H1 (cell line): ENCODE measurements at regions not wholly inside any gene's neighbourhood (a gene's known extent, or its start where the extent isn't known, plus 50 kb on each side); places are given as distances from the start of the nearest gene placed in this dataset.

Source experiments
- CTCF ChIA-PET: fragments of 300-600 bp; sonication (Branson Sonifier 250); formaldehyde crosslinking; loops from one replicate; lab custom pipeline; 2021; ENCODE audit not compliant: partially characterized antibody; lab: Charles Lee
- POLR2A ChIA-PET: fragments of 300-600 bp; sonication (Branson Sonifier 250); formaldehyde crosslinking; loops from one replicate; lab custom pipeline; 2021; ENCODE audit warnings: inconsistent platforms; ENCODE audit not compliant: partially characterized antibody; lab: Charles Lee
- DNase-seq, 2 experiments: peaks; one replicate each; pipeline versions ENCODE4 v3.0.0 to v3.0.0-alpha.2; 2010 to 2022; ENCODE audit warnings: low spot score in 2 of 2, low read depth in 1 of 2, mixed read lengths in 1 of 2
- FAIRE-seq: peaks from 2 replicates; lab custom pipeline; 2011; peaks lifted over from hg19 to GRCh38; lab: Jason Lieb, UNC
- H2AFZ ChIP-seq: 2 replicates; pipeline ENCODE4 v1.8.1; 2012; ENCODE audit warnings: low read length, inconsistent platforms
- H2AK5ac ChIP-seq: 2 replicates; pipeline ENCODE4 v1.6.1; 2013; ENCODE audit warnings: low read depth, low read length
- H2BK120ac ChIP-seq: replicated peaks from 2 replicates; pipeline ENCODE3; 2013; ENCODE audit warnings: low read depth, low read length, inconsistent platforms
- H2BK12ac ChIP-seq: 2 replicates; pipeline ENCODE4 v1.6.1; 2013; ENCODE audit warnings: low read depth, low read length
- H2BK15ac ChIP-seq: 2 replicates; pipeline ENCODE4 v1.6.1; 2013; ENCODE audit warnings: low read length
- H2BK20ac ChIP-seq: 2 replicates; pipeline ENCODE4 v1.6.1; 2013; ENCODE audit warnings: low read length
- H2BK5ac ChIP-seq: 2 replicates; pipeline ENCODE4 v1.6.1; 2013; ENCODE audit warnings: low read depth, low read length
- H3K14ac ChIP-seq: 2 replicates; pipeline ENCODE4 v1.6.1; 2013; ENCODE audit warnings: inconsistent platforms; ENCODE audit not compliant: insufficient read length
- H3K18ac ChIP-seq: 2 replicates; pipeline ENCODE4 v1.6.1; 2013; ENCODE audit warnings: low read length; ENCODE audit errors: extremely low read depth
- H3K23ac ChIP-seq: 2 replicates; pipeline ENCODE4 v1.6.1; 2013; ENCODE audit warnings: inconsistent platforms; ENCODE audit not compliant: insufficient read length
- H3K23me2 ChIP-seq: 2 replicates; pipeline ENCODE4 v1.6.1; 2013; ENCODE audit warnings: low read depth, low read length
- H3K27ac ChIP-seq: 2 replicates; pipeline ENCODE4 v1.6.1; 2011; ENCODE audit warnings: low read depth, low read length, inconsistent platforms
- H3K27me3 ChIP-seq, 4 experiments: replicated peaks in 1 of 4; 1 replicate in 1 of 4; 2 replicates in 3 of 4; pipeline versions ENCODE4 v1.6.1 to v1.8.1; 2011 to 2013; ENCODE audit warnings: low read length in 3 of 4, mild to moderate bottlenecking in 3 of 4, inconsistent platforms in 2 of 4, mixed read lengths in 2 of 4, moderate library complexity in 1 of 4; ENCODE audit not compliant: control insufficient read depth in 3 of 4, insufficient read depth in 3 of 4; ENCODE audit errors: extremely low read depth in 1 of 4
- H3K36me3 ChIP-seq, 4 experiments: 2 replicates each; pipeline versions ENCODE4 v1.6.1 to v1.8.1; 2011 to 2013; ENCODE audit warnings: mild to moderate bottlenecking in 4 of 4, low read length in 3 of 4, moderate library complexity in 2 of 4, control low read depth in 1 of 4, inconsistent platforms in 1 of 4; ENCODE audit not compliant: insufficient read depth in 4 of 4, control insufficient read depth in 2 of 4
- H3K4ac ChIP-seq: replicated peaks from 2 replicates; pipeline ENCODE3; 2013; ENCODE audit warnings: low read length, low read depth, mixed read lengths, inconsistent platforms; ENCODE audit not compliant: insufficient read length
- H3K4me1 ChIP-seq, 4 experiments: replicated peaks in 1 of 4; 1 replicate in 1 of 4; 2 replicates in 3 of 4; pipeline versions ENCODE4 v1.6.1 to v1.8.1; 2011 to 2013; ENCODE audit warnings: low read length in 3 of 4, inconsistent platforms in 2 of 4, mixed read lengths in 1 of 4; ENCODE audit not compliant: insufficient read depth in 4 of 4, control insufficient read depth in 3 of 4
- H3K4me2 ChIP-seq, 2 experiments: 2 replicates each; pipeline versions ENCODE4 v1.6.1 to v1.8.1; 2011 to 2013; ENCODE audit warnings: low read depth in 2 of 2, low read length in 2 of 2, control low read depth in 1 of 2, inconsistent platforms in 1 of 2, mild to moderate bottlenecking in 1 of 2; ENCODE audit not compliant: insufficient read depth in 1 of 2
- H3K4me3 ChIP-seq, 4 experiments: fragments of 200-600, 300-600 bp in 1 of 4; sonication (generic), shearing (Covaris generic), sonication (Bioruptor Twin) in 1 of 4; 2 replicates each; pipeline versions ENCODE4 v1.5.1 to v1.8.1; 2011 to 2016; ENCODE audit warnings: low read length in 4 of 4, low read depth in 3 of 4, control low read depth in 2 of 4, inconsistent platforms in 2 of 4, mild to moderate bottlenecking in 2 of 4, mixed read lengths in 1 of 4, moderate library complexity in 1 of 4; ENCODE audit not compliant: insufficient read depth in 2 of 4; ENCODE audit errors: extremely low read depth in 1 of 4
- H3K56ac ChIP-seq: replicated peaks from 2 replicates; pipeline ENCODE3; 2013; ENCODE audit warnings: low read depth, mild to moderate bottlenecking, mixed read lengths, low read length, inconsistent platforms; ENCODE audit not compliant: insufficient read length
- H3K79me1 ChIP-seq: 2 replicates; pipeline ENCODE4 v1.6.1; 2013; ENCODE audit warnings: low read depth, low read length, control low read depth
- H3K79me2 ChIP-seq, 2 experiments: 2 replicates each; pipeline versions ENCODE4 v1.6.1 to v1.8.1; 2012 to 2013; ENCODE audit warnings: low read length in 2 of 2, mild to moderate bottlenecking in 2 of 2, inconsistent platforms in 1 of 2; ENCODE audit not compliant: insufficient read depth in 2 of 2, control insufficient read depth in 1 of 2
- H3K9ac ChIP-seq, 4 experiments: replicated peaks in 1 of 4; 1 replicate in 1 of 4; 2 replicates in 3 of 4; pipeline versions ENCODE4 v1.6.1 to v1.8.1; 2011 to 2013; ENCODE audit warnings: low read depth in 3 of 4, low read length in 3 of 4, control low read depth in 2 of 4, mild to moderate bottlenecking in 2 of 4, moderate library complexity in 2 of 4, inconsistent platforms in 1 of 4; ENCODE audit errors: extremely low read depth in 1 of 4
- H3K9me3 ChIP-seq, 2 experiments: 2 replicates each; pipeline versions ENCODE4 v1.6.1 to v1.8.1; 2012 to 2013; ENCODE audit warnings: mild to moderate bottlenecking in 2 of 2, moderate library complexity in 2 of 2, control low read depth in 1 of 2, inconsistent platforms in 1 of 2, low read depth in 1 of 2, low read length in 1 of 2, mixed read lengths in 1 of 2; ENCODE audit not compliant: insufficient read depth in 2 of 2
- H4K20me1 ChIP-seq, 2 experiments: replicated peaks in 1 of 2; 2 replicates each; pipeline versions ENCODE3 to v1.8.1; 2011 to 2013; ENCODE audit warnings: inconsistent platforms in 2 of 2, low read length in 2 of 2, mild to moderate bottlenecking in 1 of 2; ENCODE audit not compliant: insufficient read depth in 2 of 2, control insufficient read depth in 1 of 2
- H4K5ac ChIP-seq: 2 replicates; pipeline ENCODE4 v1.6.1; 2013; ENCODE audit warnings: low read length, low read depth, mixed read lengths, inconsistent platforms; ENCODE audit not compliant: insufficient read length
- H4K8ac ChIP-seq: 2 replicates; pipeline ENCODE4 v1.8.0; 2013; ENCODE audit warnings: mild to moderate bottlenecking, moderate library complexity, low read length, inconsistent platforms; ENCODE audit not compliant: insufficient read depth; ENCODE audit errors: extremely low read depth
- H4K91ac ChIP-seq: replicated peaks from 2 replicates; pipeline ENCODE3; 2013; ENCODE audit warnings: low read length, mixed read lengths, inconsistent platforms; ENCODE audit not compliant: insufficient read length
- ATF3 ChIP-seq: IDR thresholded peaks from 2 replicates; pipeline ENCODE4 v1.6.1; 2011; ENCODE audit warnings: low read depth, mild to moderate bottlenecking, low read length; ENCODE audit not compliant: insufficient read depth
- CHD1 ChIP-seq: IDR thresholded peaks from 2 replicates; pipeline ENCODE4 v1.6.1; 2012; ENCODE audit warnings: low read depth, low read length, improper control_type of control experiment
- HDAC6 ChIP-seq: IDR thresholded peaks from one replicate; pipeline ENCODE4 v1.7.1; 2012; ENCODE audit warnings: low read depth, mild to moderate bottlenecking, inconsistent platforms, low read length, moderate library complexity
- MAFK ChIP-seq: IDR thresholded peaks from 2 replicates; pipeline ENCODE4 v1.6.1; 2012; ENCODE audit warnings: low read depth, mild to moderate bottlenecking, improper control_type of control experiment, low read length
- NRF1 ChIP-seq: IDR thresholded peaks from 2 replicates; pipeline ENCODE4 v1.6.1; 2011; ENCODE audit warnings: mild to moderate bottlenecking, low read depth, low read length, improper control_type of control experiment
- PHF8 ChIP-seq: fragments of 200-600 bp; sonication (generic); conservative IDR thresholded peaks from 2 replicates; pipeline ENCODE4 v1.7.1; 2012; ENCODE audit warnings: low read depth, mild to moderate bottlenecking, inconsistent platforms, low read length, moderate library complexity
- RAD21 ChIP-seq, 2 experiments: IDR thresholded peaks in 1 of 2; conservative IDR thresholded peaks in 1 of 2; 2 replicates each; pipeline ENCODE4 v1.6.1; 2011; ENCODE audit warnings: low read depth in 2 of 2, low read length in 2 of 2, improper control_type of control experiment in 1 of 2, inconsistent platforms in 1 of 2, mild to moderate bottlenecking in 1 of 2, moderate library complexity in 1 of 2
- RBBP5 ChIP-seq: IDR thresholded peaks from 2 replicates; pipeline ENCODE4 v1.7.1; 2012; ENCODE audit warnings: low read depth, mild to moderate bottlenecking, inconsistent platforms, low read length, moderate library complexity, borderline replicate concordance
- SP1 ChIP-seq: IDR thresholded peaks from 2 replicates; pipeline ENCODE4 v1.6.1; 2011; ENCODE audit warnings: low read depth, low read length
- SUZ12 ChIP-seq: fragments of 200-600 bp; sonication (generic); IDR thresholded peaks from 2 replicates; pipeline ENCODE4 v1.6.1; 2012; ENCODE audit warnings: mild to moderate bottlenecking, inconsistent platforms, low read length, moderate library complexity, mixed read lengths
- TBP ChIP-seq: IDR thresholded peaks from 2 replicates; pipeline ENCODE4 v1.6.1; 2011; ENCODE audit warnings: low read depth, low read length, improper control_type of control experiment
- YY1 ChIP-seq: IDR thresholded peaks from 2 replicates; pipeline ENCODE4 v1.6.1; 2011; ENCODE audit warnings: low read depth, mild to moderate bottlenecking, low read length
- WGBS, 2 experiments: shearing (Covaris generic) in 1 of 2; methylation state at CpG; one replicate each; pipeline versions ENCODE4 v1.1.6 to v1.1.7; 2013 to 2015; ENCODE audit warnings: low lambda C conversion rate in 2 of 2, mixed read lengths in 2 of 2, inconsistent platforms in 1 of 2, low coverage in 1 of 2, missing lambda C conversion rate in 1 of 2; ENCODE audit not compliant: insufficient replicate concordance in 2 of 2, insufficient coverage in 1 of 2, insufficient read length in 1 of 2; ENCODE audit errors: extremely low coverage in 1 of 2, missing lambda C conversion rate in 1 of 2; 5-methylcytosine and 5-hydroxymethylcytosine counted together

GRCh38 chr5:56734091-56734694 is 81.2 kb upstream of the MAP3K1 start:
- H2BK5ac ChIP-seq, result no peak overlapping the region
- H3K9ac ChIP-seq, result no peak overlapping the region
- no peaks in the 10 kb centered on the region for H3K79me2 ChIP-seq
- H2BK20ac ChIP-seq, result no peak overlapping the region
- H3K79me1 ChIP-seq, result no peaks in the 10 kb centered on the region
- no peaks in the 10 kb centered on the region for H3K36me3 ChIP-seq
- H3K27me3 ChIP-seq, result no peaks in the 10 kb centered on the region
- H3K23me2 ChIP-seq, result no peaks in the 10 kb centered on the region
- no peak overlapping the region for H2BK120ac ChIP-seq
- no peak overlapping the region for H2AFZ ChIP-seq
- H3K14ac ChIP-seq, result no peak overlapping the region
- H2AK5ac ChIP-seq, result no peak overlapping the region
- WGBS, 2 experiments, result 85% methylated on average over 2 of the region's 2 CpGs; no CpG with 5 or more reads in 1 of the 2 experiments
- ChIA-PET POLR2A (no interaction called here), CTCF (no interaction called here)
- DNase-seq (no peak), FAIRE-seq (no peak)
- H3K4me2 ChIP-seq, result no peak overlapping the region
- H3K18ac ChIP-seq, result no peak overlapping the region
- H3K23ac ChIP-seq, result no peak overlapping the region
- no peak overlapping the region for H4K8ac ChIP-seq
- H2BK12ac ChIP-seq, result no peak overlapping the region
- no peak overlapping the region for H3K56ac ChIP-seq
- no peaks in the 10 kb centered on the region for H4K20me1 ChIP-seq
- no peak overlapping the region for H2BK15ac ChIP-seq
- no peak overlapping the region for H3K4me3 ChIP-seq
- H3K9me3 ChIP-seq, result no peaks in the 10 kb centered on the region
- no peak overlapping the region for H4K5ac ChIP-seq
- H3K27ac ChIP-seq, result no peak overlapping the region
- H3K4ac ChIP-seq, result no peak overlapping the region
- no peak overlapping the region for H4K91ac ChIP-seq
- peaks cover 0 to 6% (median 0%) of the 10 kb centered on the region in 4 experiments; a peak in 1 of 7 replicates for H3K4me1 ChIP-seq
- TF ChIP-seq NRF1 (no peak), CHD1 (no peak), SP1 (no peak), SUZ12 (no peak), RAD21 (IDR thresholded peaks at IDR 0.05 in 1 of 2, conservative IDR thresholded peaks at IDR 0.05 in 1 of 2; ENCODE audit: low read depth in 2 of 2, low read length in 2 of 2) (no peak), YY1 (no peak), TBP (no peak), ATF3 (no peak), MAFK (no peak), RBBP5 (no peak), HDAC6 (no peak), PHF8 (no peak)
